NCI-H128 (cell line): ENCODE measurements at regions not wholly inside any gene's neighbourhood (a gene's known extent, or its start where the extent isn't known, plus 50 kb on each side); places are given as distances from the start of the nearest gene placed in this dataset.

Experiments used
- DNase-seq: peaks from one replicate; lab custom pipeline; 2025; ENCODE audit not compliant: unreplicated experiment; lab: John Stamatoyannopoulos, UW

DNA sequence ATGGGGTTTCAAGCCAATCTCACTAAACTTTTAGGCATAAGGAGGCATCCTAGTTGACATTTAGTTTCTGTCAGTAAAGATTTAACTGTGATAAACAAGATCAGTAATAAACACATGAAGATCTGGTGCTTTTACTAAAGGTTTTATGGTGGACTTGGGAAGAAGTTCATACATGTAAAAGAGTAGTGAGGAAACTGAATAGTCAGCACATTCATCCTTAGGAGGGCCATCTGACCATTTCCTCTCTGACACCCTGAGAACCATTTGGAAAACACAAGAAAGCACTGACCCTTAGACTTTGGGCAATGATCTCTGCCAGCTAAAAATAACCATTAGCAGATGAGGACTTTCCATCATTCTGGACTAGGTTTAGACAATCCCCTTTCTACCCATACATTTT is 1040.9 kb downstream of the AGBL1 start:
- no peak for DNase-seq

- no peak for DNase-seq
Observed at GRCh38 chr15:87118846-87119245, 1039.2 kb downstream of the AGBL1 start.

DNA sequence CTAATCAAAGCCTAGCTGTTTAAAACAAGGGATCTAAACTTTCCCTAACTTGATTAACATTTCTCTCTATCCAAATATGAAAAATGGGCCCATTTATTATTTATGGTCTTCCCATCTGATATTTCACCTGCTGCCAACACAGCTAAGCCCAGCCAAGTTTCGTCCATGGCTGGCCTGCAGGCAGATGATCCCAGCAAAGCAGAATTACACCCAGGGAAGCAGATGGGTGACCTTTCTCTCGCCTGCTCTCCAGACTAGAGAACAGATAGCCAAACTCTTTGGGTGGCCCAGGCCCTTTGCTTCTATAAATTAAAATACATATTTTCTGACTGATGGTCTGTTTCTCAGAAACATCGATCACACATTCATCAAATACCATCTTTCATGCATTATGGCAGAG is 1038.8 kb downstream of the AGBL1 start:
- DNase-seq, result no peak

DNA sequence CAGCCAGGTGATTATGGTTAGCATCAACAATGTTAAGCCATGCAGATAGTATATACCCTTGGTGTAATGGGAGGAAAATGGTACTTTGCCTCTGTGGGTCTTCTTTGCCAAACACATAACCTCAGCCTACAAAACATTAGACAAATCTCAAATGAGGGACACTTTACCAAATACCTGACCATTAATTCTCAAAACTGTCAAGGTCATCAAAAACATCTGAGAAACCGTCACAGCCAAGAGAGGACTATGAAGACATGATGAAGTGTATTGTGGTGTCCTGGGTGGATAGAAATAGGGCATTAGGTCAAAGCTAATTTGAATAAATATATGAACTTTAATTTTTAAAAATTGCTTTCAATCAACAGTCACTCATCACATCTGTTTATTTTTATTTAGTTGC is 1036.1 kb downstream of the AGBL1 start:
- DNase-seq, result no peak

GRCh38 chr15:87099916-87100315 is 1020.2 kb downstream of the AGBL1 start:
- no peak for DNase-seq

DNA sequence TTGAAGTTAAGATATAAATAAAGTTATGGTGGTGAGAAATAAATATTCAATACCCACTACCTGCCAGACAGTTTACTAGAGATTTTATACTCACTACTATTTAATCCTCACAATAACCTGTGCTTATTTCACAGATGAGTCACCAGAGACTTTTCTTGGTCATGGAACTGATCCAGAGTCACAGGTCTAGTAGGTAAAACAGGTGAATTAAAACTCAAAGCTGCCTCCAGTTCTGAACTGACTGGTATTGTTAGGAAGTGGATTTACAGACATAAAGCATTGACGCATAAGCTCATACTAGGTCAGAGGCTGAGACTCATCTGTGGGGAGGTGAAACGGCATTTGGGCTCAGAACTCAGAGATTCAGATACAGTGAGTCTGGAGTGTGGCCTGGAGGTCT is 1009.9 kb downstream of the AGBL1 start:
- no peak for DNase-seq

- DNase-seq, result no peak
Observed at GRCh38 chr15:87083201-87083600, 1003.5 kb downstream of the AGBL1 start.

DNA sequence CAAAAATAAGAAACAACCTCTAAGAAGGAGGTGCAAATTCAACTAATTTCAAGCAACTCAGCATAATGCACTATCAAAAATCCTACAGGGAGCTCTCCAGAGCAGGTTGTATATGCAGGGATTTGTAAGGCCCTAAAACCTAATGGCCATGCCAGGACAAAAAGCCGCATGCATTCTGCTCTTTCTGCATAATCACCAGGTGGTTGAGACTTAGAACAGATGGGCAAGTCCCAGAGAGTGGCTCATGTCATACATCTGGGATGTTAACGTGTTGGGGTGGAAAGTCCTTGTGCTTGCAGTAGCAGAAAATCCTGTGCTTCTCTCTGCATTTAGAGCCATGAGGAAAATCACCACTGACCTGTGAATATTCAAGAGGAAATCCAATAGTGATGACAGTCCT is 1002.9 kb downstream of the AGBL1 start:
- no peak for DNase-seq

- no peak for DNase-seq
Observed at GRCh38 chr15:87080547-87080946, 1000.9 kb downstream of the AGBL1 start.
